Vagina (tissue), 2 donors: ENCODE measurements at regions not wholly inside any gene's neighbourhood (a gene's known extent, or its start where the extent isn't known, plus 50 kb on each side); places are given as distances from the start of the nearest gene placed in this dataset.

Experiments
- CTCF ChIP-seq, 3 experiments: fragments of 450-650 bp in 2 of 3; fragments of 200-600 bp in 1 of 3; sonication (generic) in 1 of 3; IDR thresholded peaks; one replicate each; pipeline ENCODE4 v1.5.1; 2017 to 2019; ENCODE audit warnings: antibody characterized with exemption in 3 of 3, mild to moderate bottlenecking in 2 of 3, moderate library complexity in 2 of 3
- POLR2A ChIP-seq, 2 donors: fragments of 450-650 bp; IDR thresholded peaks; one replicate each; pipeline ENCODE4 v1.6.1; 2017; ENCODE audit warnings: antibody characterized with exemption in 2 of 2, mild to moderate bottlenecking in 2 of 2, moderate library complexity in 2 of 2

DNA sequence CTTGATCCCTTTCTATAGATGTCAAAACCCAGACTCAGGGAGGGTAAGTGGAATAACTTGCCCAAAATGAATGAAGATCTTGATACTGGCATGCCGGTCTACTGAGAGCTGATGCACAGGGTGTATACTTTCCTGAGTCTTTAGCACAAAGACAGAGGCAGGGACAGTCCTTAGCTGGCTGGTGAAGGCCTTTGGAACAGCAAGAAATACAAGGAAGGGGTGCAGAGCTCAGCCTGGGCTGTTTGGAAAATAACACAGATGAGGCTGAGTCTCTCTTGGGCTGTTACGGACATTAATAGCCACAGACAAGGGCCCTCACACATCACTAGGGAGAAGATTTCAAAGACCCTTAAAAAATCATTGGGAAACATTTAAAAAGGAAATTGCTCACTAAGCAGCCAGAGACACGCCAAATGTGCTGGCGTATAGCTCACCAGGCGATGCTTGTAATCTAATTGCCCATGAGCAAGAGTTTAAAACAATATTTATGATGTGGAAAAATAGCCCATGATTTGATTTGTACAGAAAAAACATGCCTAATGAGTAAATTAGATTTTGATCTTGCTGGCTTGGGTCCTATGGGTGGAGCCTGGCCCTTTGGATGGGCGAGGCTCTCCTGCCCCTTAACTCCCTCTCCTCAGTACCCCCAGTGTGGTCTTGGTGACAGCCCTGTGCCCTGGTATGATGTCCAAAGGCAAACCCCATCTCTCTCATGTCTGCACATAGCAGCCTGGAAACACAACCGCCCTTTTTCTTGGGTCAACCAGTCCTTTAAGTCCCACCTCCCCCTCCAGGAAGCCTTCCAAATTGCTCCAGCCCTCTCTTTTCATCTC, 81.8 kb upstream of the MRPS22 start:
- TF ChIP-seq CTCF (IDR thresholded peaks at IDR 0.05) (no peak), POLR2A (IDR thresholded peaks at IDR 0.05) (no peak)
